A673 (cell line): ENCODE measurements at regions not wholly inside any gene's neighbourhood (a gene's known extent, or its start where the extent isn't known, plus 50 kb on each side); places are given as distances from the start of the nearest gene placed in this dataset.

Experiments
- EZH2 ChIP-seq: fragments of 200-600 bp; sonication (generic); IDR thresholded peaks from 2 replicates; pipeline ENCODE4 v1.6.1; 2017; ENCODE audit warnings: borderline replicate concordance, low read depth, mild to moderate bottlenecking, mixed read lengths, antibody characterized with exemption, low read length; ENCODE audit not compliant: poor library complexity, severe bottlenecking
- TF ChIP-seq, protein P1 (sequence below): fragments of 300-800, 200-600 bp; sonication (generic); conservative IDR thresholded peaks from 2 replicates; pipeline ENCODE4 v1.5.1; 2017; ENCODE audit warnings: low read depth, mild to moderate bottlenecking, antibody characterized with exemption, low read length, moderate library complexity, mixed read lengths

DNA sequence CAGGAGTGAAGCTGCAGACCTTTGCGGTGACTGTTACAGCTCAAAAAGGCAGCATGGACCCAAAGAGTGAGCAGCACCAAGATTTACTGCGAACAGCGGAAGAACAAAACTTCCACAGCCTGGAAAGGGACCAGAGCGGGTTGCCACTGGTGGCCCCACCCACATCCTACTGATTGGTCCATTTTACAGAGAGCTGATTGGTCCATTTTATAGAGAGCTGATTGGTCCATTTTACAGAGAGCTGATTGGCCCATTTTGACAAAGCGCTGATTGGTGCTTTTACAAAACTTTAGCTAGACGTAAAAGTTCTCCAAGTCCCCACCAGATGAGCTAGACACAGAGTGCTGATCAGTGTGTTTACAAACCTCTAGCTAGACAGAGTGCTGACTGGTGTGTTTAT, 134.2 kb upstream of the FRG1 start:
- TF ChIP-seq, protein P1, sequence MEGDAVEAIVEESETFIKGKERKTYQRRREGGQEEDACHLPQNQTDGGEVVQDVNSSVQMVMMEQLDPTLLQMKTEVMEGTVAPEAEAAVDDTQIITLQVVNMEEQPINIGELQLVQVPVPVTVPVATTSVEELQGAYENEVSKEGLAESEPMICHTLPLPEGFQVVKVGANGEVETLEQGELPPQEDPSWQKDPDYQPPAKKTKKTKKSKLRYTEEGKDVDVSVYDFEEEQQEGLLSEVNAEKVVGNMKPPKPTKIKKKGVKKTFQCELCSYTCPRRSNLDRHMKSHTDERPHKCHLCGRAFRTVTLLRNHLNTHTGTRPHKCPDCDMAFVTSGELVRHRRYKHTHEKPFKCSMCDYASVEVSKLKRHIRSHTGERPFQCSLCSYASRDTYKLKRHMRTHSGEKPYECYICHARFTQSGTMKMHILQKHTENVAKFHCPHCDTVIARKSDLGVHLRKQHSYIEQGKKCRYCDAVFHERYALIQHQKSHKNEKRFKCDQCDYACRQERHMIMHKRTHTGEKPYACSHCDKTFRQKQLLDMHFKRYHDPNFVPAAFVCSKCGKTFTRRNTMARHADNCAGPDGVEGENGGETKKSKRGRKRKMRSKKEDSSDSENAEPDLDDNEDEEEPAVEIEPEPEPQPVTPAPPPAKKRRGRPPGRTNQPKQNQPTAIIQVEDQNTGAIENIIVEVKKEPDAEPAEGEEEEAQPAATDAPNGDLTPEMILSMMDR = no peak
- no peak for TF ChIP-seq EZH2
